Breast epithelium (tissue), 4 donors: ENCODE measurements at regions not wholly inside any gene's neighbourhood (a gene's known extent, or its start where the extent isn't known, plus 50 kb on each side); places are given as distances from the start of the nearest gene placed in this dataset.

Experiments
- DNase-seq, 2 donors: peaks; one replicate each; pipeline ENCODE4 v3.0.0-alpha.2; 2019; ENCODE audit warnings: low spot score in 2 of 2
- H3K27ac ChIP-seq, 2 donors: fragments of 200-600 bp; sonication (generic) in 1 of 2; one replicate each; pipeline ENCODE4 v1.5.1; 2016 to 2019; ENCODE audit warnings: mild to moderate bottlenecking in 1 of 2
- H3K27me3 ChIP-seq, 2 donors: fragments of 200-600 bp; sonication (generic) in 1 of 2; one replicate each; pipeline versions ENCODE4 v1.5.1 to v1.6.0; 2017 to 2019; ENCODE audit warnings: control low read depth in 1 of 2, mild to moderate bottlenecking in 1 of 2
- H3K36me3 ChIP-seq: fragments of 200-600 bp; one replicate; pipeline ENCODE4 v1.5.1; 2019
- H3K4me1 ChIP-seq, 2 donors: fragments of 200-600 bp; sonication (generic); one replicate each; pipeline ENCODE4 v1.5.1; 2016 to 2019; ENCODE audit warnings: control low read depth in 1 of 2
- H3K4me3 ChIP-seq, 3 donors: fragments of 200-600 bp; sonication (generic); 1 replicate in 2 of 3; 2 replicates in 1 of 3; pipeline ENCODE4 v1.5.1; 2016 to 2019; ENCODE audit warnings: mild to moderate bottlenecking in 3 of 3, moderate library complexity in 2 of 3
- H3K9me3 ChIP-seq, 2 donors: fragments of 200-600 bp; sonication (generic) in 1 of 2; one replicate each; pipeline ENCODE4 v1.5.1; 2016 to 2019; ENCODE audit warnings: control low read depth in 1 of 2
- POLR2A ChIP-seq: fragments of 450-650 bp; IDR thresholded peaks from one replicate; pipeline ENCODE4 v1.6.1; 2016; ENCODE audit warnings: antibody characterized with exemption, mild to moderate bottlenecking, moderate library complexity
- POLR2AphosphoS5 ChIP-seq, 3 donors: sonication (generic); formaldehyde crosslinking; IDR thresholded peaks; one replicate each; pipeline ENCODE4 v1.6.1; 2017; ENCODE audit warnings: antibody characterized with exemption in 3 of 3
- intact Hi-C: fragments of 100-400 bp; cut with DNase I; formaldehyde crosslinking; loops from one replicate; pipeline ENCODE4 v1.15.1; 2023; ENCODE audit warnings: low total_unique reads
- TF ChIP-seq, protein P1 (sequence below), 3 donors: fragments of 450-650 bp; IDR thresholded peaks; one replicate each; pipeline ENCODE4 v1.5.1; 2016 to 2017; ENCODE audit warnings: antibody characterized with exemption in 3 of 3, mild to moderate bottlenecking in 3 of 3, moderate library complexity in 3 of 3

DNA sequence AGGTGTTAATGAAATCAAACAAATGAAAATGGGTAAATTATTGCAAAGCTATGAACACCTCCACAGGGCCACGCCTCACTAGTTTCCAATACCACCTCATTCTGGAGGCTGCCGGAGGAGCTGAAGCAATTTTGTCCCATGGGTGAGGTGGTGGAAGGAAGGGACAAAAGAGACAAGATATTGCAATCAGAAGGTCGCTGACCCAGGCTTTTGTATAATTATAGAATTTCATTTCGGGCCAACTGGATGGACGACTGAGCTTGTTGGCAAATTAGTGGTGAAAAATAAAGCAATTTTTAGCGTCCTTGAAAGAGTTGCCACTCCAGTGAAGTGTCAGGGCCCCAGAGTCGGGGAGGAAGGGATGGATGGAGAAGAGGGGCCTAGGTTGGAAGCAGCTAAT is 147.9 kb downstream of the CYLD start:
- Histone ChIP-seq H3K27me3 (peaks cover 0 to 8% of the 10 kb centered on the region in 2 donors), H3K36me3 (no peaks in the 10 kb centered on the region), H3K4me3 (no peak overlapping the region), H3K4me1 (no peaks in the 10 kb centered on the region), H3K9me3 (peaks cover 0 to 6% of the 10 kb centered on the region in 2 donors), H3K27ac (no peak overlapping the region)
- intact Hi-C loops = no loop called here
- DNase-seq = no peak
- TF ChIP-seq, protein P1, sequence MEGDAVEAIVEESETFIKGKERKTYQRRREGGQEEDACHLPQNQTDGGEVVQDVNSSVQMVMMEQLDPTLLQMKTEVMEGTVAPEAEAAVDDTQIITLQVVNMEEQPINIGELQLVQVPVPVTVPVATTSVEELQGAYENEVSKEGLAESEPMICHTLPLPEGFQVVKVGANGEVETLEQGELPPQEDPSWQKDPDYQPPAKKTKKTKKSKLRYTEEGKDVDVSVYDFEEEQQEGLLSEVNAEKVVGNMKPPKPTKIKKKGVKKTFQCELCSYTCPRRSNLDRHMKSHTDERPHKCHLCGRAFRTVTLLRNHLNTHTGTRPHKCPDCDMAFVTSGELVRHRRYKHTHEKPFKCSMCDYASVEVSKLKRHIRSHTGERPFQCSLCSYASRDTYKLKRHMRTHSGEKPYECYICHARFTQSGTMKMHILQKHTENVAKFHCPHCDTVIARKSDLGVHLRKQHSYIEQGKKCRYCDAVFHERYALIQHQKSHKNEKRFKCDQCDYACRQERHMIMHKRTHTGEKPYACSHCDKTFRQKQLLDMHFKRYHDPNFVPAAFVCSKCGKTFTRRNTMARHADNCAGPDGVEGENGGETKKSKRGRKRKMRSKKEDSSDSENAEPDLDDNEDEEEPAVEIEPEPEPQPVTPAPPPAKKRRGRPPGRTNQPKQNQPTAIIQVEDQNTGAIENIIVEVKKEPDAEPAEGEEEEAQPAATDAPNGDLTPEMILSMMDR (IDR thresholded peaks at IDR 0.05) = no peak
- TF ChIP-seq POLR2A = no peak
- no peak for TF ChIP-seq POLR2AphosphoS5 (IDR thresholded peaks at IDR 0.05)

DNA sequence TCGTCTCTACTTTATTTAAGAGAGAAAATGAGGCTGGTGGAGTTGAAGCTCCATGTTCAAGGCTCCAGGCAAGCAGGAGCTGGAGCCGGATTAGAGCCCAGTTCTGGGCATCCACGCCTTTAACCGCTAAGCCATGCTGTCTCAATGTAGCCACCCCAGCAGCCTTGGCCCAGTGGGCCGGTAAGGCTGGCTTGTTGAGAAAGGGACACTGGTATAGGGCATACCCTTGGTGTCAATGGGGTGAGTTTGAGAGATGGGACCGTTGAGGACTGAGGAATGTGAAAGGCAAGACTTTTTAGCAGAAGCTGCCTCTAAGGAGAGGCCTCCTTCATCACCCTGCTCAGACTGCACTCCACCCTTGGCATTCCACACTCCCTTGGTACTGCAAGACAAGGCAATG is 147.4 kb downstream of the CYLD start:
- no peak overlapping the region for H3K4me3 ChIP-seq
- peaks cover 0 to 6% of the 10 kb centered on the region in 2 donors for H3K9me3 ChIP-seq
- TF ChIP-seq, protein P1 (IDR thresholded peaks at IDR 0.05) = no peak
- TF ChIP-seq POLR2A (no peak), POLR2AphosphoS5 (IDR thresholded peaks at IDR 0.05) (no peak)
- H3K27ac ChIP-seq = no peak overlapping the region
- DNase-seq = no peak
- H3K4me1 ChIP-seq = no peaks in the 10 kb centered on the region
- peaks cover 0 to 8% of the 10 kb centered on the region in 2 donors for H3K27me3 ChIP-seq
- intact Hi-C loops = no loop called here
- no peaks in the 10 kb centered on the region for H3K36me3 ChIP-seq

DNA sequence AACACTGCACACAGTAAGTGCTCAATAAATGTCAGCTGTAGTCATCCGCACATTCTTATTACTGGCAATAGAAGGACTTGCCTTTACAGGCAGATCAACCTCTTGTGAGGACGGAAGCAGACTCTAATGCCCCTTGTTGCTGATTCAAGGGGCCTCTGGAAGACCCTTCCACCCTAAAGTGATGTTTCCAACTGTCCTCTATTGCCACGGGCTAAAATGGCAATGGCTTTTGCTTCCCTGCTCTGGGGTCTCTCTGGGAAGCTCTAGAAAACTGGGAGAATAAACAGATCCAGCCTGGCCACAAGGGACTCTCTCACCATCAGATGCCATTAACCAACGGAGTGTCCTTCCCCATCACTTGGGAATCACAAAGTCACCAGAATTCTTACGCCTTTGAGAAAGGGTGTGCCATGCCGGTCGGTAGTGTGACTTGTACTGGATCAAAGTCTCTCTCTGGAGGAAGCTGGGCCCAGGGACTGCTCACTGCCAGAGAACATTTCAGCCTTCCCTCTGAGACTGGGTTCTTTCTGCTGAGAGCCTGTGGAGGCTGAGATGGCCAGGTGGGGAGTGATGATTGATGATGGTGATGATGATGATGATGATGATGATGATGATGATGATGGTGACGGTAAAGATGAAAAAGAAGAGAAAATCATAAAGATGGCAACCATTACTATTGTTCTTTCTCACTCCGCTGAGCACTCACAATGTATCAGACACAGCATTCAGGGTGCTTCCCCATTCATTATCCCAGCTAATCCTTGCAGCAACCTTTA is 146.8 kb downstream of the CYLD start:
- intact Hi-C loops = no loop called here

DNA sequence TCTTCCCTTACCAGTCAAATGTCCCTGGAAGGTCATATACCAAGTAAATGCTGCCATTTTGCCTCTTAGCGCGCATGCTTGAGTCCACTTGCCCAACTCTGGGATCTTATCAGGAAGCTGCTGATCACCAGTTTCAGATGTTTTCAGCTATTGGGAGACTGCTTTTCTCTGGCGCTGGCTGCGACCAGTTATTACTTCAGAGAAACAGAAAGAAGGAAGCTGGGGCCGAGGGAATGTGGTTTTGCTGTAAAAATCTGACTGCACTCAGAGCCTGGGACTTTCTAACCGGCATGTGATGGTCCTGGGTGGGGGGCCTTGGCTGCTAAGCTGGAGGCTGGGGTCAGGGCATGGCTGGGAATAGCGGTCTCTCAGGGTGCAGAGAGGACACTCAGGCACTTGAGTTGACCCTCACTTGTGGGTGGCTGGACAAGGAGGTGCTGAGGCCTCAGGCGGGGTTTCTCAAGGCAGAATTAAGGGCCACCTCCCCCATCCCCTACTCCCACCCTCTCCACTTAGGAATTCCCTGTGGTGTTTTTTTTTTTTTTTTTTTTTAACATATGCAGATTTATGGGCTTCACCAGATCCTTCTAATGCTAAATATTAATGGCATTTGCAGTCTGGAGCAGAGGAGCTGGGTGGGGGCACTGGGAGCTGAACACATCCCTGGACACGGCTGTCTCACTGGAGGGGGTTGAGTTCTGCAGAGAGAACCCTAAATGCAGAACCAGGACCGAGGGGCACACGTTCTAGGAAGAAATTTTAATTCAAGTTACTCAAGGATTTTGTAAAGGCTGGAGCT is 145.8 kb downstream of the CYLD start:
- no peaks in the 10 kb centered on the region for H3K36me3 ChIP-seq
- no peak overlapping the region for H3K4me3 ChIP-seq
- H3K27ac ChIP-seq = no peak overlapping the region
- TF ChIP-seq POLR2A = no peak
- TF ChIP-seq POLR2AphosphoS5 (IDR thresholded peaks at IDR 0.05) = no peak
- TF ChIP-seq, protein P1 (IDR thresholded peaks at IDR 0.05) = no peak
- intact Hi-C loops = no loop called here
- no peak for DNase-seq
- no peaks in the 10 kb centered on the region for H3K4me1 ChIP-seq
- peaks cover 0 to 6% of the 10 kb centered on the region in 2 donors for H3K9me3 ChIP-seq
- peaks cover 0 to 7% of the 10 kb centered on the region in 2 donors for H3K27me3 ChIP-seq

More for the DNA sequence above, 146.8 kb downstream of the CYLD start:
- TF ChIP-seq POLR2A (no peak), POLR2AphosphoS5 (IDR thresholded peaks at IDR 0.05) (no peak)
- TF ChIP-seq, protein P1 (IDR thresholded peaks at IDR 0.05) = no peak
- no peaks in the 10 kb centered on the region for H3K4me1 ChIP-seq
- no peaks in the 10 kb centered on the region for H3K36me3 ChIP-seq
- peaks cover 0 to 8% of the 10 kb centered on the region in 2 donors for H3K27me3 ChIP-seq
- H3K9me3 ChIP-seq = peaks cover 0 to 6% of the 10 kb centered on the region in 2 donors
- H3K4me3 ChIP-seq = no peak overlapping the region
- DNase-seq = no peak
- H3K27ac ChIP-seq = no peak overlapping the region
